LoVo (cell line): ENCODE measurements at regions not wholly inside any gene's neighbourhood (a gene's known extent, or its start where the extent isn't known, plus 50 kb on each side); places are given as distances from the start of the nearest gene placed in this dataset.
"Not testable (repeated sequence)": the region's sequence is repeated elsewhere in the genome, so short reads cannot be mapped to it uniquely, and the experiment has no call there.

Source experiments
- DNase-seq: peaks from one replicate; pipeline ENCODE4 v3.0.0-alpha.2; 2016; ENCODE audit warnings: low spot score

DNA sequence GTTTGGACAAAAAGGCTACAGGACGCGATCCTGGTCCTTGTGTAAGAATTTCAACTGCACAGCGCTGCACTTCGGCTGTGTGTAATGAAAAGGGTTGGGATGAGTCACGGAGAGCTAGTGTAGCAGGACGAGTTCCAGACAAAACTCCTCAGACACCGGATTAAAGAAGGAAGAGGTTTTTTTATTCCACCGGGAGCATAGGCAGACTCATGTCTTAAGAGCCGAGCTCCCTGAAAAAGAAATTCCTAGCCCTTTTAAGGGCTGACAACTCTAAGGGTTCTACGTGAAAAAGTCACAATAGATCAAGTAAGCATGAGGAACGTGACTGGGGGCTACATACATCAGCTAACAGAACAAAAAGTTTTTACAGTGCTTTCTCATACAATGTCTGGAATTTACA, 54.8 kb upstream of the FAM90A1 start:
- DNase-seq, result not testable (repeated sequence)

DNA sequence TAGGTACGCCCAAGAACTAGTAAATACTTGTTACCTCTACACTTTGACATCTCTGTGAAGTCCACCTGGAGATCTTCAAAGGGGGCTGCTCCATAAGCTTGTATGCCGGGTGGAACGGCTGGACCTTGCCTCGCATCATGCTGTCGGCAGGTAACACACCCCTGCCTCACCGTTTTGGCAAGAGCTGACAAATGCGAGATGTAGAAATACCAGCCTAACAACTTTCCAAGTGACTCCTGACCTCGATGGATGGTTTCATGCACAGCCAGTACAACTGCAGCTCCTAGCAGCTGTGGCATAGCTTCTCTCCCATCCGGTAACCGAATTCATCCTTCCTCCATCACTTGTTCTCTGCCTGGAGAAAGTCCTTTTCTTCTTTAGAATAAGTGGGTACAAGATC, 58.3 kb upstream of the FAM90A1 start:
- not testable (repeated sequence) for DNase-seq

DNA sequence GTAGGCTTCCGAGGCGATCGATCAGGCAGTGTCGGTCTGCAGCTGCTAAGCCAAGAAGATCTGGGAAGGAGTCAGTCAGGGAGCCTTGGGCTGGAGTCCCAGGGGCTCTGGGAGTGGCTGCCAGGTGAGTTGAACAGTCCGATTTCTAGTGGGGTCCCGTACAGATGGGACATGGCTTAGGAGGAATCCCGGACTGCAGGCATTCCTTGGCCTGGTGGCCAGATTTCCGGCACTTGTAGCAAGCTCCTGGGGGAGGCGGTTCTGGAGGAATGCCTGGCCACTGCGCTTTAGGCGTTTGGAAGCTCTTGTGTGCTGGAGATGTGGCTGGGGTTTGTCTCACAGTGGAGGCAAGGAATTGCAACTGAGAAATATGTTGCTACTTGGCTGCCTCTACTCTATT, 64.3 kb upstream of the FAM90A1 start:
- DNase-seq, result not testable (repeated sequence)

DNA sequence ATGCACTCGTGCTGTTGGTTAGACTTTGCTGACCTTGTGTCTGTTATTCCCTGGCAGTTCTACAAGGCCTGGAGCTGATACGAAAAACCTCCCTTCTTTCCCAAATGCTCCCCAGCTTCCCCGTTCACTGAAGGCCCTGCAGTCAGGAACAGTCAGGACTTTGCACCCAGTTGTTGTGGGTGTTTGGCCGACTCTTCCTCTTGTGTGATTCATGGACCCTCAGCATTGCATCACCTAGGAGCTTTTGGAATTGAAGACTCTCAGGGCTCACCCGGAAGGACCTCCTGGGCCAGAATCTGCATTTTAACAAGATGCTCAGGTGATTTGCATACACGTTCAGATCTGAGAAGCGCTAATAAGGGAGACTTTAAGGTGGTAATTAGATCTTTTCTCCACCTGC, 67.2 kb upstream of the FAM90A1 start:
- not testable (repeated sequence) for DNase-seq

DNA sequence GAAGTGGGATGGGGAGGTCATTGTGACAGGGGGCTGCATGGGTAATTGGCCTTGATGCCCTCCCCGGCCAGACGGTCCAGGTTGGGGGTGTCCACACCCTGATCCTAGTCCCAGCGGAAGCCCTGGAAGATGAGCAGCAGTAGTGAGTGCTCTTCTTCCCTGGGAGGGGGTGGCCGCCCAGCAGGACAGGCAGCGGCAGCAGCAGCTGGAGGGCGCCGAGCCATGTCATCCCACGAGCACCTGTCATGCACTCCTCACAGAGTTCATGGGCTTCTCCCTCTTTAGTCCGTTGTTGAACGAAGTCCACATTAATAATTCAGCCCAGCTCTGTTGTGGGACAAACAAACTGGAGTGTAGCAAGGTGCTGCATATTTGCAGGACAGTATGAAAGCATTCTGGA, 81.2 kb upstream of the FAM90A1 start:
- not testable (repeated sequence) for DNase-seq

DNA sequence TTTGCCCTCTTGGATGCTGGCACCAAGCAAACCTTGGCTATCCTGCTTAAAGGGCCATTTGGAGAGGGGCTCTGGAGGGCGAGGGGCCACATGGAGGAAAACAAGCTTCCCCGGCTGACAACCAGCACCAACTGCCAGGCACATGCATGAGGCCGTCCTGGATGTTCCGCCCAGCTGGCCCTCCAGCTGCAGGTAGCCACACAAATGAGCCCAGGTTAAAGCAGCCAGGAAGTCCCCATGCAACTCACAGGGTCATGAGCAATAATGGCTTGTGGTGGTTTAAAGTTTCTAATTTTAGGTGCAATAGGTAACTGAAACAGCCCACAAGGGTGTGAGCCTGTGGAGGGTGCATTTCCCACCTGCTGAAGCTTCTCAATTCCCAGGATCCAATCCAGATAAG, 88.6 kb upstream of the FAM90A1 start:
- DNase-seq, result not testable (repeated sequence)

DNA sequence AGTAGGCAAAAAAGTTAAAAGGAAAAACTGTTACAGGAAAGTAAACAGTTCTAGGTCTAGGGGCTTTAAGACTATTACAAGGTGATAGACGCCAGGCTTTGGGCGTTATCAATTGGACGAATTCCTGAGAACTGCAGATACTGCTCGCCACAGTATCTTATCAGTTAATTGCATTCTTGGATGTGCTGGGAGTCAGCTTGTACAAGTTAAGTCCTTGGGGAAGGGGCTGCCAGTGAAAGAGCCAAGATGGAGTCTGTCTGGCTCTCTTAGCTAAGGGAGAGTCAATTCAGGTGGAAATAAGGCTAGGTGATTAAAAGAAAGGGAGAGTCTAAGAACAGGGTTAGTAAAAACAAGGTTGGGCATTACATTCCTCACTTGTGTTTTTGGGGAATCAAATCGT, 90.3 kb upstream of the FAM90A1 start:
- not testable (repeated sequence) for DNase-seq

DNA sequence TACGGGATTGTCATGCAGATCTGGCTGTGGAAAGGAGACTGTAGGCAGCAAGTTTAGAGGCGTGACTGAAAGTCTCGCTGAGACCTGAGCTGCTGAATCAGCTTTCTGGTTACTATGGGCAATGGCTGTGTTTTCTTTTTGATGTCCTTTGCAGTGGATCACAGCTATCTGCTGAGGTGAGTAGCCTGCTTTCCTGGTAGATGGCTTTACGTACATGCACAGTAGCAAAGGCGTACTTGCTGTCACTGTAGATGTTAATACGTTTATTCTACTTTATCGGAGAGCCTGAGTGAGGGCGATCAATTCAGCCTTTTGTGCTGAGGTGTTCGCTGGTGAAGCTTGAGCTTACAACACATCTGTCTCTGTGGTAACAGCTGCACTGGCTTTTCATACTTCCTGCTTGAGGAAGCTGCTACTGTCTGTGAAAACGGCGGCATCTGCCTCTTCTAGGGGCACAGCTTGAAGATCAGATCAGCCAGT, 92.9 kb upstream of the FAM90A1 start:
- not testable (repeated sequence) for DNase-seq

DNA sequence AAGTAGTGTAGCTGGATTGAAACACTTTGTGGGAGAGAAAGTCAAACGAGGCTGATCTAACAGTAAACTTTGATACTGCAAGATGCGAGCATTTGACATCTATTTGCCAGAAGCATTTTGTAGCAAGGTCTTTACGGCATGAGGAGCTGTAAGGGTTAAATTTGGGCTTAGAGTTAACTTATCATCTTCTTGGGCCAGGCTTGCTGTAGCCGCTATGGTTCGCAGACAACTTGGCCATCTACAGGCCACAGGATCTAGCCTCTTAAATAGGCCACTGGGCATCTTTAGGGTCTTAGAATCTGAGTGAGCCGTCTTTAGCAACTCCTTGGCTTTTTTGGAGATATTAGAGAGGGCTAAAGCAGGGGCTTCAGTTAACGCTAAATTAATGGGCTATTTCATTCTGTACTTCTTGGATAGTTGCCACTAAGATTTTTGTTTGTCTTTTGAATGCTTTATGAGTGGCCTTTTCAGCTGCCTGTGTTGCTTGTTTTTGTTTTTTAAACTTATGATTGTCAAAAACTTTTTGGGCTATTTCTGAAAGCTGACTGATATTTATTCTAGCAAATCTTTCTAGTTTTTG, 93.5 kb upstream of the FAM90A1 start:
- DNase-seq, result not testable (repeated sequence)

DNA sequence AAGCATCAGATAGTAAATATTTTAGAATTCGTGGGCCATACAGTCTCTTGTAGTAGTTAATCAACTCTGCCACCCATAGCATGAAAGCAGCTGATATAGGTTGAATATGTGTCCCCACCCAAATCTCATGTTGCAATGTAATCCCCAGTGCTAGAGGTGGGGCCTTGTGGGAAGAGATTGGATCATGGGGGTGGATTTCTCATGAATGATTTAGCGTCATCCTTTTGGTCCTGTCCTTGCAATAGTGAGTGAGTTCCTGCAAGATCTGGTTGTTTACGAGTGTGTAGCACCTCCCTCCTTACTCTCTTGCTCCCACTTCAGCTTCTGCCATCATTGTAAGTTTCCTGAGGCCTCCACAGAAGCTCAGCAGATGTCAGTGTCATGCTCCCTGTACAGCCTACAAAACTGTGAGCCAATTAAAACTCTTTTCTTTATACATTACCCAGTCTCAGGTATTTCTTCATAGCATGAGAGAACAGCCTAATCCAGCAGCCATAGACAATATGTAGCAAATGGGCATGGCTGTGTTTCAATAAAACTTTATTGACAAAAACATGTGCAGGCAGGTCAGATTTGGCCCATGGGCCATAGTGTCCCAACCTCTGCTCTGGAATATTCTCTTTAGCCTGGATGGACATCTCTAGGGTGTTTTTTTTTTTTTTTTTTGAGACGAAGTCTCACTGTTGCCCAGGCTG, 97.9 kb upstream of the FAM90A1 start:
- not testable (repeated sequence) for DNase-seq

DNA sequence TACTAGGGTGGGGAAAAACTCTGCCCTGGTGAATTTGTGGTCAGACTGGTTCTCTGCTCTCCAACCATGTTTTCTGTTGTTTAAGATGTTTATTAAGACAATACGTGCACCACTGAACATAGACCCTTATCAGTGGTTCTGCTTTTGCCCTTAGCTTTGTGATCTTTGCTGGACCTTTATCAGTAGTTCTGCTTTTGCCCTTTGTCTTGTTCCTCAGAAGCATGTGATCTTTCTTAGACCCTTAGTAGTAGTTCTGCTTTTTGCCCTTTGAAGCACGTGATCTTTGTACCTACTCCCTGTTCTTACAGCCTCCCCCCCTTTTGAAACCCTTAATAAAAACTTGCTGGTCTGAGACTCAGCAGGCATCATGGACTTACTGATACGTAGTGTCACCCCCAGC, 101.4 kb upstream of the FAM90A1 start:
- not testable (repeated sequence) for DNase-seq

DNA sequence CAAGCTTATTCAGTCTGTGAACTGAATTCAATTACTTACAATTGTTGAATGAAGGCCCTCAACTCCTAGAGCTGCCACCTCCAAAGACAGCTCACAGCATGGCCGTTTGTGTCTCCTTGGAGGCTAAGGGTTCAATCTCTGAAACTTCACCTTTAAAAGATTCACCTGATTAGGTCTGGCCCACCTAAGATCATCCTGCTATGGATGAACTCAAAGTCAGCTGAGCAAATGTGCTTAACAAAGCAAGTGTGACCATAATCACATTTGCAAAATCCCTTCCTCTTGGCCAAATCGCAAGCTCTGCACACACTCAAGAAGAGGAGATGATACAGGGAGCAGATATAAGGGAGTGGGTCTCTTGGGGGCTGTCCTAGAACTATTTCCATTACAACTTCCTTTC, 105.0 kb upstream of the FAM90A1 start:
- DNase-seq, result not testable (repeated sequence)

DNA sequence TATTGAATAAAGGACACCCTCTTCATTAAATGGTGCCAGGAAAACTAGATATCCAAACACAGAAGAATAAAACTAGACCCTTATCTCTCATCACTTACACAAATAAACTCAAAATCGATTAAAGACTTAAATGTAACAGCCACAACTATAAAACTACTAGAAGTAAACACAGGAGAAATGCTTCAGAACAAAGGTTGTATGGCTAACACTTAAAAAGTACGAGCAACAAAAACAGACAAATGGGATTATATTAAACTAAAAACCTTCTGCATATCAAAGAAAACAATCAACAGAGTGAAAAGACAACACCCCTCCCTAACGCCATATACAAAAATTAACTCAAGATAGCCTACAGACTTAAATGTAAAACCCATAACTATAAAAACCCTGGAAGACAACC, 104.7 kb upstream of the CLEC6A start:
- DNase-seq, result not testable (repeated sequence)

DNA sequence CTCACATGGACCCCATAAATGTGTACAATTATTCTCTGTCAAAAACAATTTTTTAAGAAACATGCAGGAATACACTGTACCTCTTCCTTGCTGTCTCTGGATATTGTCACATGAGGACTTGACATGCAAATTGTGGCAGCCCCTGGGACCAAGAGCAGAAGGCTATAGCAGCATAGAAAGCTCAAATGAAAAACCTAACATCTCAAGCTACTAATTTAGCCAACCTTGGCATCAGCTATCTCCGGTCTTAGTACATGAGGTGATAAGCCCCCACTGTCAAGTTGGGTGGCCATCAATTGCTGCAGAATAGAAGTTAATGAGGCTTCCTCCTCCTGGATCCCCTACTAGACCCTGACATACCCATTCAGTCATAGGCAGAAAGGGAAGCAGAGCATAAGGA, 101.0 kb upstream of the CLEC6A start:
- DNase-seq, result not testable (repeated sequence)

DNA sequence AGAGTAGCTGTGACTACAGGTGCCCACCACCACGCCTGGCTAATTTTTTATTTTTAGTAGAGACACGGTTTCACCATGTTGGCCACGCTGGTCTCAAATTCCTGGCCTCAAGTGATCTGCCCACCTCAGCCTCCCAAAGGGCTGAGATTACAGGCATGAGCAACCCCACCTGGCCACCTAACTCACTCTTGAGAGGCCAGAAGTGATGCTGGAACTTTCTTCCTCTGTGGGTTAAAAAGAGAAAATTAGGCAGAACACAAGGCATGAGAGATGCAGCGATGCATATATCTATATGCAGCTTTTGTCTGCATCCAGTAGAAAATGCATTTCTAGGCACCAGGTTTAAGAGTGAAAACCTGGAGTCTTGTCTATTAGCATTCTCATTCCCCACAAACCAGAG, 100.2 kb upstream of the CLEC6A start:
- DNase-seq, result not testable (repeated sequence)

DNA sequence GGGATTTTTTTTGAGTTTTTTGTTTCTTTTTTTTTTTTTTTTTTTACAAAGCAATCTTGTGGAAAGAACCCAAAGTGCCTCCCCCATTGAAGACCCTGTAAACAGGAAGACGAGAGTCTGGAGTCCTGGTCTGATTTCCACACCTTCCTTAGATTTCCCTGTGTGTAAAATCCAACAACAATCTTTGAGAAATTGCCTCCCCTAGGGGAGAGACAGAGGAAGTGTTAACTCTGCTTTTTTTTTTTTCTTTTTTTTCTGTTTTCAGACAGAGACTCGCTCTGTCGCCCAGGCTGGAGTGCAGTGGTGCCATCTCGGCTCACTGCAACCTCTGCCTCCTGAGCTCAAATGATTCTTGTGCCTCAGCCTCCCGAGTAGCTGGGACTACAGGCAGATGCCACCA, 82.0 kb upstream of the CLEC6A start:
- not testable (repeated sequence) for DNase-seq

DNA sequence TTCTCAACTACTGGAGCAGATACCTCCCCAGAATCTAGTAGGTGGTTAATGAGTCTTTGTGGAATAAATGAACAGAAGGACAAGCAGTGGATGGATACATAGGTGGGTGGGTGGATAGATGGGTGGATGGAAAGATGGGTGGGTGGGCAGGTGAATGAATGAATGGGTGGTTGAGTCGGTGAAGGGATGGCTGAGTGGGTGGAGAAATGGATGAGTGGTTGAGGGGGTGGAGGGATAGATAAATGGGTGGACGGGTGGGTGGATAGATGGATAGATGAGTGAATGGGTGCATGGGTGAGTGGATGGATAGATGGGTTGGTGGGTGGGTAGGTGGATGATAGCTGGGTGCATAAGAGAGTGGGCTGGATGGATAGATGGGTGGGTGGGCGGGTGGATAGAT, 80.6 kb upstream of the CLEC6A start:
- not testable (repeated sequence) for DNase-seq

DNA sequence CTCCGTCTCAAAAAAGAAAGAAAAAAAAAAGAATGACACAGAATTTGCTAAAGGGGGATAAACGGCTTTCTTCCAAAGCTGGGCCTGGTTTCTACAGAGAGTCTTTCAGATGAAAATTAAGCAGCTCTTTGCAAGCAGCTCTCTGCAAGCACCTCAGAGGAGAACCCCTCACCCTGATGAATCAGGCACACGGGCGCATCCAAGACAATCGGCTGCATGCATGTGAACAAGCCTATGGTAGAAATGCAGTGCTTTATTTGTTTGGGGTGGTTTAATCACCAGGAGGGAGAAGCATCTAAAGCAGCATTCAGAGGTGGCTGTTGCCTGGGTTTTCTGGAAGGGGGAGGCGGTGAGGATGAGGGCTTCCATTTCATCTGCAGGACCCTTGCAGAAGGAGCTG, 78.0 kb upstream of the CLEC6A start:
- DNase-seq, result not testable (repeated sequence)

DNA sequence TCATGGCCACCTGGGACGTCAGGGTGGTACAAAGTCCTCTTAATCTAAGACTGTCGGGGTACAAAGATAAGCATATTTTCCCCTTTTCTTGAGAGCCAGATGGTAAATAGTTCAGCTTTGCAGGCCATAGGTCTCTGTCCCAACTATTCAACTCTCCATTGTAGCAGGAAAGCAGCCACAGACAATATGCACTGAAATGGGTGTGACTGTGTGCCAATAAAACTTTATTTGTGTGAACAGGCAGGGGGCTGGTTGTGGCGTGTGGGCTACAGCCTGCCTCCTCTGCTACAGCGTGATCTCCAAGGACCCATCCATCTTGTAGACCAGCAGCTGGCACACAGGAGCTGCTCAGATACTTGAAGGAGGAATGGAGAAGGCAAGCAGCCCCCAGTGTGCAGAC, 73.2 kb upstream of the CLEC6A start:
- not testable (repeated sequence) for DNase-seq

DNA sequence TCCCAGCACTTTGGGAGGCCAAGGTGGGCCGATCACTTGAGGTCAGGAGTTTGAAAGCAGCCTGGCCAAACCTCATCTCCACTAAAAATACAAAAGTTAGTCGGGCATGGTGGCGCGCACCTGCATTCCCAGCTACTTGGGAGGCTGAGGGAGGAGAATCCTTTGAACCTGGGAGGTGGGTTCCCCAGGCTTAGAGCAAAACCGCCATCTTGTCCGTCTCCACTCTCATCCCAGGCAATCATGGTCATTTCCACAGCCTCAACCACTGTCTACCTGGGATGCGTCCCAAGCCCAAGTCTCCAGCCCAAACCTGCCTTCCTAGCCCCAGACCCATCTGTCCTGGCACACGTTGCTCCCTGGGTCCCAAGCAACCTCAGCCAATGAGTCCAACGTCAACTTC, 71.1 kb upstream of the CLEC6A start:
- not testable (repeated sequence) for DNase-seq

DNA sequence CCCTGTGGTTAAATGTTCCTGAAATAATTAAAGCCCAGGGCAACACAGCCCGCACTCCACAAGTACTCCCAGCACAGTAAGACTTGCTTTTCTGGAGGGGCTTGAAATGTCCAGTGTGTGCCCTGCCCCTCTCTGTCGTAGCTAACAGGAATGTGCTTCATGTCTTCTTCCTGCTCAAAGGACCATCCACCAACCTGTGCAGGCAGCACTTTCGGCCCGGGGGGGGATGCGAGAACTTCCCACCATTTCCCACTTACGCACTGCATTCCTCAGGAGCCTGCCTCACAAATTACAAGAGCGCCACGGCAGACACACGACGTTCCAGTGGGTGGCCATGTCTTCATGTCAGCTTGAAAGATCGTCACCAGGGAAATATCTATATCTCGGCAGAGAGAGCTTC, 70.3 kb upstream of the CLEC6A start:
- not testable (repeated sequence) for DNase-seq

DNA sequence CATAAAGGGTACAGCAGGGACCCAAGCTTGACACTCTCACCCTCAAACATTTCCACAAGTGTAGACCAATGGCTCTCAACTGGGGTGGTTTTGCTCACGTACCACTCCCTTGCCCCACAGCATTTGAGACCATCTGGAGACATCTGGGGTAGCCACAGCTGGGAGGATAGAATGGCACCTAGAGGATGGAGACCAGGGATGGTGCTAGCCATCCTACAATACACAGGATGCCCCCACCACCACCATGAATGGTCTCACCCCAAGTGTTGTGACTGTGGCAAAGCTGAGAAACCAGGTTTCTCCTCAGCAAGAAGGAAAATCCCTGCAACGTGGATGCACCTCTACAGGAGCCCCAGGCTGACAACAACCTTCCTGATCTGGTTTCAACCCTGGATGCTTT, 69.1 kb upstream of the CLEC6A start:
- not testable (repeated sequence) for DNase-seq

DNA sequence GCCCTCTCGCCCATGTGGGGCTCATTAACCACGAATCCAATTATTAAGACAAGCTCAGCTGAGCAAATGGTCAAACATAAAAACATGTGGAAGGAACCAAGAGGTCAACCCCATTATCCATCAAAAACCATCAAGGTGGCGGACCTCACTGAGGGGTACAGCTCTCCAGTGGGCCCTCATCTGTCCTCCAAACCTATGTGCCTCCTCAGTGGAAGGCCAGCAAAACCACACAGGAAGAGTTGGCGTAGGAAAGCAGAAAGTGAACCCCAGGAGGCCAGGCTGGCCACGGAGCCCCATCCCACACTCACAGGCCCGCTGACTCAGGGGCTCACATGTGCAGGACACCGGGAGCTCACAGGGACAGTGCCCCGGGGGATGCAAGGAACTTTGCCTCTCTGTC, 66.5 kb upstream of the CLEC6A start:
- not testable (repeated sequence) for DNase-seq
